ENCODE measurements at regions not wholly inside any gene's neighbourhood (a gene's known extent, or its start where the extent isn't known, plus 50 kb on each side); places are given as distances from the start of the nearest gene placed in this dataset.

- TF ChIP-seq CTCF (conservative IDR thresholded peaks at IDR 0.05), result no peak
- TF ChIP-seq EZH2 (IDR thresholded peaks at IDR 0.05; ENCODE audit: low read depth), result no peak
These were observed 192.1 kb upstream of the RND3 start for GRCh38 chr2:150679456-150680120.

Measured in PC-9 (cell line).